Rectal smooth muscle tissue (tissue), 1 donor: ENCODE measurements at regions not wholly inside any gene's neighbourhood (a gene's known extent, or its start where the extent isn't known, plus 50 kb on each side); places are given as distances from the start of the nearest gene placed in this dataset.
"Not testable (repeated sequence)": the region's sequence is repeated elsewhere in the genome, so short reads cannot be mapped to it uniquely, and the experiment has no call there.

Experiments used
- H3K27ac ChIP-seq: one replicate; pipeline ENCODE4 v1.7.0; 2013; ENCODE audit warnings: low read depth, low read length, inconsistent platforms
- H3K27me3 ChIP-seq: one replicate; pipeline ENCODE4 v1.7.0; 2013; ENCODE audit warnings: low read length; ENCODE audit not compliant: control insufficient read depth, insufficient read depth
- H3K36me3 ChIP-seq: one replicate; pipeline ENCODE4 v1.7.0; 2013; ENCODE audit warnings: low read length; ENCODE audit not compliant: control insufficient read depth, insufficient read depth
- H3K4me1 ChIP-seq: one replicate; pipeline ENCODE4 v1.7.0; 2013; ENCODE audit warnings: low read length; ENCODE audit not compliant: control insufficient read depth, insufficient read depth
- H3K4me3 ChIP-seq: one replicate; pipeline ENCODE4 v1.7.0; 2013; ENCODE audit warnings: low read length
- H3K9ac ChIP-seq: one replicate; pipeline ENCODE4 v1.7.0; 2013; ENCODE audit warnings: low read length

DNA sequence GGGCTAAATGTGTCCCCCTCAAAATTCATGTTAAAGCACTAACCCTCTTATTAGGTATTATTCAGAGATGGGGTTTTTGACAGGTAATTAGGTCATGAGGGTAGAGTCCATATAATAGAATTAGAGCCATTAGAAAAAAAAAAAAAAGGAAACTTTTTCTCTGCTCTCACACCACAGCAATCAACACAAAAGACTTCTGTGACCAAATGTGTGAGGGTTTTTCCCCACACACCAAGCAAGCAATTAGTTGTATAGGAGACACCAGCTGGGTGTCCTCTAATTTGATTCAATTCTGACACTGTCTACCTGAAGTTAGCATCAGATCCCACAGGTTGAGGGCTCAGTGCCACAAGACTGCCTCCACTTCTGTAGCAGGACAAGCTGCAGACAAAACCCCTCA is 64.6 kb upstream of the GMDS start:
- H3K4me3 ChIP-seq, result no peak overlapping the region
- no peaks in the 10 kb centered on the region for H3K36me3 ChIP-seq
- H3K27me3 ChIP-seq, result no peaks in the 10 kb centered on the region
- no peak overlapping the region for H3K27ac ChIP-seq
- H3K9ac ChIP-seq, result no peak overlapping the region
- H3K4me1 ChIP-seq, result no peaks in the 10 kb centered on the region

DNA sequence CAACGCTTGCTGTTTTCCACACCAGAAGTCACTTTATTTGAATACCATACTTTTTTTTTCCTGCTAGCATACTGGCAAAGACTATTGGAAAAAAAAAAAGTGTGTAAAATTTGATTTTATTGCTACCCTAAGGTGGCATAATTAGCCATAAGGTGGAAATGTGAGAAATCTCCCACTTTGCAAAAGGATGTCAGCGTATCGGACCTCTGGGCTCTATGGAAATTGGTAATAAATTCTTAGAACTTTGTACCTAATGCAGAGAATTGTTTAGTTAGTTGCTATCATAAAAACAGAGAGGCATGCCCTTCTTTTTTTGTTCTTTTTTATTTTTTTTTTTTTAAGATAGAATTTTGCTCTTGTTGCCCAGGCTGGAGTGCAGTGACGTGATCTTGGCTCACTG is 63.7 kb upstream of the GMDS start:
- no peaks in the 10 kb centered on the region for H3K4me1 ChIP-seq
- H3K27me3 ChIP-seq, result no peaks in the 10 kb centered on the region
- no peak overlapping the region for H3K4me3 ChIP-seq
- H3K27ac ChIP-seq, result no peak overlapping the region
- H3K9ac ChIP-seq, result no peak overlapping the region
- H3K36me3 ChIP-seq, result no peaks in the 10 kb centered on the region

DNA sequence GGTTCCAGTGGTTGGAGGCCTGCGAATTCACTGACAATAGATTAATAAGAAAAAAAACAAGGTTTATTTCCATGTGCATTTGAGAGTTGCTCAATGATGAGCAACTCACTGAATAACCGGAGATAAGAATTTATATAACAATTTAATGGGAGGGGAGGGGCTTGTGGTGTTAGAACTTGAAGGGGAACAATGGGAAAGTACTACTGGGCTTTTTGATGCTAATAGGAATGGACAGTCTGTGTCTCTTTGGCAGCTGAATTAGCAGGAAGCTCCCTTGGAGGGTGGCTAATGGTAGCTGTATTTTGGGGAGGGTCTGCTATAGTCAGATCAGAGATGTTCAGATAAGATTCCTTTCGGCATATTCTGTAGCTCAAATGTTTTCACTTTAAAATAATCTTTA is 62.4 kb upstream of the GMDS start:
- Histone ChIP-seq H3K4me1 (no peaks in the 10 kb centered on the region), H3K36me3 (no peaks in the 10 kb centered on the region), H3K9ac (no peak overlapping the region), H3K27ac (no peak overlapping the region), H3K27me3 (no peaks in the 10 kb centered on the region), H3K4me3 (no peak overlapping the region)

DNA sequence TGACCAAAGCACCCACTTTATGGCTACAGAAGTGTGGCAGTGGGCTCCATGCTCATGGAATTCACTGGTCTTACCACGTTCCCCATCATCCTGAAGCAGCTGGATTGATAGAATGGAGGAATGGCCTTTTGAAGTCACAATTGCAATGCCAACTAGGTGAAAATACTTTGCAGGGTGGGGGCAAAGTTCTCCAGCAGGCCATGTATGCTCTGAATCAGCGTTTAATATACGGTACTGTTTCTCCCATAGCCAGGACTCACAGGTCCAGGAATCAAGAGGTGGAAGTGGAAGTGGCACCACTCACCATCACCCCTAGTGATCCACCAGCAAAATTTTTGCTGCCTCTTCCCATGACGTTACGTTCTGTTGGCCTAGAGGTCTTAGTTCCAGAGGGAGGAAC is 60.5 kb upstream of the GMDS start:
- Histone ChIP-seq H3K27me3 (no peaks in the 10 kb centered on the region), H3K36me3 (no peaks in the 10 kb centered on the region), H3K27ac (no peak overlapping the region), H3K9ac (no peak overlapping the region), H3K4me1 (no peaks in the 10 kb centered on the region), H3K4me3 (no peak overlapping the region)

DNA sequence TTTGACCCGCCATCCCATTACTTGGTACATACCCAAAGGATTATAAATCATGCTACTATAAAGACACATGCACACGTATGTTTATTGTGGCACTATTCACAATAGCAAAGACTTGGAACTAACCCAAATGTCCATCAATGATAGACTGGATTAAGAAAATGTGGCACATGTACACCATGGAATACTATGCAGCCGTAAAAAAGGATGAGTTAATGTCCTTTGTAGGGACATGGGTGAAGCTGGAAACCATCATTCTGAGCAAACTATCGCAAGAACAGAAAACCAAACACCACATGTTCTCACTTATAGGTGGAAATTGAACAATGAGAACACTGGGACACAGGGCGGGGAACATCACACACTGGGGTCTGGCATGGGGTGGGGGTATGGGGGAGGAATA is 57.1 kb upstream of the GMDS start:
- not testable (repeated sequence) for H3K4me1 ChIP-seq, H3K36me3 ChIP-seq, H3K27ac ChIP-seq, H3K9ac ChIP-seq, H3K27me3 ChIP-seq, H3K4me3 ChIP-seq

DNA sequence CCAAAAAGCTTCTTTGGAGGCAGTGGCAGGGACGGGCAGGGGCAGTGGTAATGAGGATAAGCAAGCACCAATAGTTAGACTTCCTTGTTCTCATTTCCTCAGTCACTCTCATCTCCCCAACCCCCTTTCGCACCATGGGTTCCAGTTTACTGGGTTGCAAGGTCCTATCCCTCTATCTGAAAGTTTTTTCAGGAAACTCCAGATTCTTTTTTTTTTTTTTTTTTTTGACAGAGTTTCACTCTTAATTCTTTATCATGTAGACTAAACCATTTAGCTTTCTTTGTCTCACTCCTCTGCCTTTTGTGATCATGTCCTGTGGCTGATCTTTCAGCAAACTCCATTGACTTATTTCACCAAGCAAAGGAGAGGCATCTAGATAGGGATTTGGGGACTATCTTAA is 51.4 kb upstream of the GMDS start:
- Histone ChIP-seq H3K27me3 (no peaks in the 10 kb centered on the region), H3K9ac (no peak overlapping the region), H3K36me3 (peaks cover 4% of the 10 kb centered on the region), H3K4me1 (no peaks in the 10 kb centered on the region), H3K4me3 (no peak overlapping the region), H3K27ac (no peak overlapping the region)
